ENCODE measurements at regions not wholly inside any gene's neighbourhood (a gene's known extent, or its start where the extent isn't known, plus 50 kb on each side); places are given as distances from the start of the nearest gene placed in this dataset.

DNA sequence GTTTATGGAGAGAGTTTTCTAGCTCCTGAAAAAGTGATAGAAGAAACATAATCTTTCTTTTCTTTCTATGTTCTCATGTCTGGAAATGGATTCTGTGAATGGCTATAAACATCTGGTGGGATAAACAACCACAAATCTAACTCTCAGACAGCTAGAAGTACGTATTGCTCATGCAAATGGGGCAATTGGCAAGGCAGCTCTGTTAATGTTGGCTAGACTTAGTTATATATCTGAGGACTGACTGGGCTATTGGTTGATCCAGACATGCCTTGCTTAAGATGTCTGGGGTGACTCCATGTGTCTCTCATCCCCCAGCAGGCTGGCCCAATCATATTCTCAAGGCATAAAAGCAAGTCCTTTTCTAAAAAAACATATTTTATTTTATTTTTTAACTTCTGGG is 939.2 kb upstream of the NRXN1 start:
- Histone ChIP-seq H3K9me3 (ENCODE audit: low read depth, low read length, poor library complexity, severe bottlenecking) (no peaks in the 10 kb centered on the region), H3K4me1 (ENCODE audit: insufficient read depth, low read length, poor library complexity, severe bottlenecking) (no peaks in the 10 kb centered on the region), H3K27ac (ENCODE audit: low read depth, low read length, poor library complexity, severe bottlenecking) (no peak overlapping the region), H3K27me3 (replicated peaks; ENCODE audit: insufficient read depth, low read depth, low read length, poor library complexity) (no peaks in the 10 kb centered on the region), H3K4me3 (ENCODE audit: low read depth, low read length, poor library complexity, severe bottlenecking) (no peak overlapping the region), H3K36me3 (ENCODE audit: insufficient read depth, low read length, poor library complexity, severe bottlenecking) (no peaks in the 10 kb centered on the region)
- CTCF ChIA-PET, result no interaction called here
- POLR2A ChIA-PET (ENCODE audit: low non-redundant PET), result no interaction called here
- no peak for TF ChIP-seq EZH2 (IDR thresholded peaks at IDR 0.05; ENCODE audit: borderline replicate concordance, low read depth, low read length, poor library complexity, severe bottlenecking)
- TF ChIP-seq, protein P1, sequence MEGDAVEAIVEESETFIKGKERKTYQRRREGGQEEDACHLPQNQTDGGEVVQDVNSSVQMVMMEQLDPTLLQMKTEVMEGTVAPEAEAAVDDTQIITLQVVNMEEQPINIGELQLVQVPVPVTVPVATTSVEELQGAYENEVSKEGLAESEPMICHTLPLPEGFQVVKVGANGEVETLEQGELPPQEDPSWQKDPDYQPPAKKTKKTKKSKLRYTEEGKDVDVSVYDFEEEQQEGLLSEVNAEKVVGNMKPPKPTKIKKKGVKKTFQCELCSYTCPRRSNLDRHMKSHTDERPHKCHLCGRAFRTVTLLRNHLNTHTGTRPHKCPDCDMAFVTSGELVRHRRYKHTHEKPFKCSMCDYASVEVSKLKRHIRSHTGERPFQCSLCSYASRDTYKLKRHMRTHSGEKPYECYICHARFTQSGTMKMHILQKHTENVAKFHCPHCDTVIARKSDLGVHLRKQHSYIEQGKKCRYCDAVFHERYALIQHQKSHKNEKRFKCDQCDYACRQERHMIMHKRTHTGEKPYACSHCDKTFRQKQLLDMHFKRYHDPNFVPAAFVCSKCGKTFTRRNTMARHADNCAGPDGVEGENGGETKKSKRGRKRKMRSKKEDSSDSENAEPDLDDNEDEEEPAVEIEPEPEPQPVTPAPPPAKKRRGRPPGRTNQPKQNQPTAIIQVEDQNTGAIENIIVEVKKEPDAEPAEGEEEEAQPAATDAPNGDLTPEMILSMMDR (conservative IDR thresholded peaks at IDR 0.05; ENCODE audit: low read depth, low read length), result no peak
- intact Hi-C loops (cut with micrococcal nuclease; ENCODE audit: unreplicated experiment), result no loop called here
- no peak for DNase-seq (ENCODE audit: low spot score)
- BruUV-seq (replicated peaks), result no TSS peak

DNA sequence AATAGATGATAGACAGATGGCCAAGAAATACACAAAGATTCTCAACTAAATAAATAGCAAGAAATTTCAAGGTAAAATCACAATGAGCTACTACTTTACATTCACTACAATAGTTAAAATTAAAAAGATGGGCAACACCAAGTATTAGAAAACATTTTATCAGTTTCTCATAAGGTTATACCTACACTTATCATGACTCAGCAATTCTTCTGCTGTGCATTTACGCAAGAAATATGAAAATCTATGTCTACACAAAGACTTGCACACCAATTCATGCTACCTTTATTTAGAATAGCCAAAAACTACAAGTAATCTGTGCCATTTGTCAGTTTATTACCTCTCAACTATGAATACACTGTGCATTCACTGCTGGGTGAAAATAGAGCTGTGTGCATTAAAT is 937.4 kb upstream of the NRXN1 start:
- BruUV-seq (replicated peaks), result no TSS peak
- Histone ChIP-seq H3K4me1 (ENCODE audit: insufficient read depth, low read length, poor library complexity, severe bottlenecking) (no peaks in the 10 kb centered on the region), H3K9me3 (ENCODE audit: low read depth, low read length, poor library complexity, severe bottlenecking) (no peaks in the 10 kb centered on the region), H3K27ac (ENCODE audit: low read depth, low read length, poor library complexity, severe bottlenecking) (no peak overlapping the region), H3K36me3 (ENCODE audit: insufficient read depth, low read length, poor library complexity, severe bottlenecking) (no peaks in the 10 kb centered on the region), H3K4me3 (ENCODE audit: low read depth, low read length, poor library complexity, severe bottlenecking) (no peak overlapping the region), H3K27me3 (replicated peaks; ENCODE audit: insufficient read depth, low read depth, low read length, poor library complexity) (no peaks in the 10 kb centered on the region)
- POLR2A ChIA-PET (ENCODE audit: low non-redundant PET), result no interaction called here
- CTCF ChIA-PET, result no interaction called here
- no peak for DNase-seq (ENCODE audit: low spot score)
- TF ChIP-seq, protein P1 (conservative IDR thresholded peaks at IDR 0.05; ENCODE audit: low read depth, low read length), result no peak
- TF ChIP-seq EZH2 (IDR thresholded peaks at IDR 0.05; ENCODE audit: borderline replicate concordance, low read depth, low read length, poor library complexity, severe bottlenecking), result no peak
- intact Hi-C loops (cut with micrococcal nuclease; ENCODE audit: unreplicated experiment), result no loop called here

DNA sequence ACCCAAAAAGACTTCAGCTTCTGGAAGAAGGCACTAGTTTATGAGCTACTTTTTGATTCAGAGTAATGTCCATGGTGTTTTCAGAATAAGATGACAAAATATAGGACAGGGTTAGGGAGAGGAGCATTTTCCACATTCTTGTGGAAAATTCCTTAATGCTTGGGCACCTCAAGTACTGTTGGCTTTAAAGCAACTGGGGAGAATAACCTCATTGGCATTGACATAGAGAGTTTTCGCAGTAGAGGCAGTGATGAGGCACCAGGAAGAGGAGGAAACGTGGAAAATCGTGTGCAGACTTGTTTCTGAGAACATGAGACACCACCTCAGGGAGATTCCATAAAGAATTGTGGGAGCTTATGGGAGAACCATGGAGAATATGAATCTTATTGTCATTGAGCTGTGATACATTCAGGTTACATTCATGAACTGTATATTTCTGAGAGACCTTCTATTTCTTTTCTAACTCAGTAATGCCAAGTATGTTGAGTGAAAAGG is 929.0 kb upstream of the NRXN1 start:
- BruUV-seq (replicated peaks), result no TSS peak
- ChIA-PET CTCF (no interaction called here), POLR2A (ENCODE audit: low non-redundant PET) (no interaction called here)
- Histone ChIP-seq H3K27ac (ENCODE audit: low read depth, low read length, poor library complexity, severe bottlenecking) (no peak overlapping the region), H3K9me3 (ENCODE audit: low read depth, low read length, poor library complexity, severe bottlenecking) (no peaks in the 10 kb centered on the region), H3K27me3 (replicated peaks; ENCODE audit: insufficient read depth, low read depth, low read length, poor library complexity) (peaks cover 16% of the 10 kb centered on the region), H3K36me3 (ENCODE audit: insufficient read depth, low read length, poor library complexity, severe bottlenecking) (no peaks in the 10 kb centered on the region), H3K4me1 (ENCODE audit: insufficient read depth, low read length, poor library complexity, severe bottlenecking) (no peaks in the 10 kb centered on the region), H3K4me3 (ENCODE audit: low read depth, low read length, poor library complexity, severe bottlenecking) (no peak overlapping the region)
- DNase-seq (ENCODE audit: low spot score), result no peak
- no peak for TF ChIP-seq EZH2 (IDR thresholded peaks at IDR 0.05; ENCODE audit: borderline replicate concordance, low read depth, low read length, poor library complexity, severe bottlenecking)
- TF ChIP-seq, protein P1 (conservative IDR thresholded peaks at IDR 0.05; ENCODE audit: low read depth, low read length), result no peak
- intact Hi-C loops (cut with micrococcal nuclease; ENCODE audit: unreplicated experiment), result no loop called here
